Heart right ventricle (tissue), 16 donors: ENCODE measurements at regions not wholly inside any gene's neighbourhood (a gene's known extent, or its start where the extent isn't known, plus 50 kb on each side); places are given as distances from the start of the nearest gene placed in this dataset.

Source experiments
- ATAC-seq, 8 donors: fragments of 200-7000 bp; cut with Tn5 transposase; one replicate each; pipeline ENCODE4 v1.9.1; 2020; ENCODE audit warnings: mild to moderate bottlenecking in 8 of 8, moderate library complexity in 8 of 8, moderate number of reproducible peaks in 1 of 8
- DNase-seq, 2 donors: peaks; one replicate each; pipeline ENCODE4 v3.0.0-alpha.2; 2020
- H3K27ac ChIP-seq, 10 donors: fragments of 200-600 bp; sonication (generic) in 2 of 10; one replicate each; pipeline versions ENCODE4 v1.5.0 to v1.8.0; 2020 to 2022; ENCODE audit warnings: mild to moderate bottlenecking in 3 of 10
- H3K27me3 ChIP-seq, 7 donors: fragments of 200-600 bp; one replicate each; pipeline ENCODE4 v1.8.0; 2021 to 2022; ENCODE audit warnings: mild to moderate bottlenecking in 2 of 7
- H3K36me3 ChIP-seq, 9 donors: fragments of 200-600 bp; sonication (generic) in 1 of 9; one replicate each; pipeline versions ENCODE4 v1.5.0 to v1.8.0; 2020 to 2022; ENCODE audit warnings: mild to moderate bottlenecking in 2 of 9
- H3K4me1 ChIP-seq, 9 donors: fragments of 200-600 bp; sonication (generic) in 1 of 9; one replicate each; pipeline versions ENCODE4 v1.5.0 to v1.8.0; 2020 to 2022; ENCODE audit warnings: mild to moderate bottlenecking in 4 of 9
- H3K4me3 ChIP-seq, 10 donors: fragments of 200-600 bp; sonication (generic) in 2 of 10; one replicate each; pipeline versions ENCODE4 v1.5.0 to v1.8.0; 2020 to 2022; ENCODE audit warnings: mild to moderate bottlenecking in 7 of 10, moderate library complexity in 2 of 10
- H3K9me3 ChIP-seq, 11 donors: fragments of 200-600 bp in 10 of 11; sonication (generic) in 2 of 11; one replicate each; pipeline versions ENCODE4 v1.5.0 to v1.8.0; 2013 to 2022; ENCODE audit warnings: mild to moderate bottlenecking in 2 of 11, control low read depth in 1 of 11, moderate library complexity in 1 of 11
- WGBS, 2 donors: extraction: QIAGEN DNeasy Blood & Tissue Kit; methylation state at CpG; one replicate each; pipeline ENCODE4 v1.1.7; 2013; ENCODE audit warnings: inconsistent platforms in 1 of 2; 5-methylcytosine and 5-hydroxymethylcytosine counted together
- intact Hi-C, 10 donors: fragments of 100-400 bp; cut with DNase I; formaldehyde crosslinking; loops; one replicate each; pipeline versions ENCODE4 v1.11.1 to v1.14.2; 2022
- TF ChIP-seq, protein P1 (sequence below), 9 donors: fragments of 200-600 bp; sonication (generic) in 2 of 9; IDR thresholded peaks; one replicate each; pipeline versions ENCODE4 v1.5.0 to v1.8.0; 2021 to 2022; ENCODE audit warnings: antibody characterized with exemption in 9 of 9, mild to moderate bottlenecking in 5 of 9, moderate library complexity in 1 of 9
- donor health status: Arrhythmogenic right ventricular cardiomyopathy.
- donor health status: ischemic (EF 13 %, LVEDD 7.1; RV severe dilation, severe dysfunction).
- donor health status: healthy with polysubstance abuse.
- donor health status: DM: no; HTN: yes; CAD: no.
- donor health status: DM: no; HTN: no; CAD: no.
- donor health status: ischemic (EF 25% LVEDD 6.9; RV normal size, moderate dysfunction).
- donor health status: ischemic (EF 25% LVEDD 5.7; RV mildly dilated, moderate dysfunction).
- donor health status: healthy.
- donor health status: DM: yes; HTN: yes; CAD: no.
- donor health status: Ischemic cardiomyopathy.
- donor health status: ischemic (EF 35%, LVEDD 5.7; RV mildly dilated, moderate dysfunction).
- donor health status: nonischemic (EF 11% LVEDD 7.7; RV severe dilation, severe dysfunction).
- donor health status: DM: yes; HTN: yes; CAD: no.
- donor health status: PGD.
- donor health status: ischemic (EF 29% LVEDD 5.4; RV normal size, mild dysfunction).
- donor health status: nonischemic (EF 23%, LVEDD 6.1; RV moderate dilation, normal function).

DNA sequence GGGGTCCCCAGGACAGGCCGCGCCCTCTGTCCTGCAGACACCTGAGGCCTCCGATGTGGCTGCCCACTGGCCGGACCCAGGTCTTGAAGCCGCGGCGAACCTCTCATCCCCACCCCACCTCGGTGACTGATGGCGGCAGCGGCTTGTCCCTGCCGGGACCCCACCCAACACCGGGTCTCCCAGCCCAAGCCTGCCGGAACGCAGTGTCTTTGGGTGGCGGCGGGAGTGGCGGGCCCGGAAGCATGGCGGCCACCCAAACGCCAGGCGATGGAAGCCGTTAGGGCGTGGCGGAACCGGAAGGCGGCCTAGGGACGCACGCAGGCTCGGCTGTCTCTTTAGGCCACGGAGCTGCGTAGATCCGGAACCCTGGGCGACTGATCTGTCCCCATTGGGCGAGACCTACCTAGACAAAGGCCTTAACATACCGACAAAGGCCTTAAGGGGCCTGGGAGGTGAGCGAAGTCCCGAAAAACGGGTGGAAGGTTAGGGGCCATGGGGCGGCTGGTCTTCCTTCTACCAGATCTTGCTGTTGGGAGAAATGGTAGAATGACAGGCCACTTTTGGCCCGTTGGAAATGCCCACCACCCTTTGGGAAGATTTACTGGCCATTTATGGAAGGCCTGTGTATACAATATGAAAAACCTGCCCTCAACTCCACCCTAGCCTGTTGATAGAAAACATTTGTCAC is 94.6 kb upstream of the SMC2 start:
- TF ChIP-seq, protein P1, sequence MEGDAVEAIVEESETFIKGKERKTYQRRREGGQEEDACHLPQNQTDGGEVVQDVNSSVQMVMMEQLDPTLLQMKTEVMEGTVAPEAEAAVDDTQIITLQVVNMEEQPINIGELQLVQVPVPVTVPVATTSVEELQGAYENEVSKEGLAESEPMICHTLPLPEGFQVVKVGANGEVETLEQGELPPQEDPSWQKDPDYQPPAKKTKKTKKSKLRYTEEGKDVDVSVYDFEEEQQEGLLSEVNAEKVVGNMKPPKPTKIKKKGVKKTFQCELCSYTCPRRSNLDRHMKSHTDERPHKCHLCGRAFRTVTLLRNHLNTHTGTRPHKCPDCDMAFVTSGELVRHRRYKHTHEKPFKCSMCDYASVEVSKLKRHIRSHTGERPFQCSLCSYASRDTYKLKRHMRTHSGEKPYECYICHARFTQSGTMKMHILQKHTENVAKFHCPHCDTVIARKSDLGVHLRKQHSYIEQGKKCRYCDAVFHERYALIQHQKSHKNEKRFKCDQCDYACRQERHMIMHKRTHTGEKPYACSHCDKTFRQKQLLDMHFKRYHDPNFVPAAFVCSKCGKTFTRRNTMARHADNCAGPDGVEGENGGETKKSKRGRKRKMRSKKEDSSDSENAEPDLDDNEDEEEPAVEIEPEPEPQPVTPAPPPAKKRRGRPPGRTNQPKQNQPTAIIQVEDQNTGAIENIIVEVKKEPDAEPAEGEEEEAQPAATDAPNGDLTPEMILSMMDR (IDR thresholded peaks at IDR 0.05) = no peak
- ATAC-seq (no peak), DNase-seq (peak in 1 of 2 donors; percentile 4)
- Histone ChIP-seq H3K36me3 (no peaks in the 10 kb centered on the region), H3K4me1 (no peaks in the 10 kb centered on the region), H3K4me3 (no peak overlapping the region), H3K27me3 (peaks cover 0 to 5% (median 0%) of the 10 kb centered on the region in 7 donors), H3K9me3 (no peaks in the 10 kb centered on the region), H3K27ac (no peak overlapping the region)
- intact Hi-C loops = no loop called here
- 95 to 96% methylated on average over 34 to 40 of the region's 40 CpGs for WGBS, 2 donors

DNA sequence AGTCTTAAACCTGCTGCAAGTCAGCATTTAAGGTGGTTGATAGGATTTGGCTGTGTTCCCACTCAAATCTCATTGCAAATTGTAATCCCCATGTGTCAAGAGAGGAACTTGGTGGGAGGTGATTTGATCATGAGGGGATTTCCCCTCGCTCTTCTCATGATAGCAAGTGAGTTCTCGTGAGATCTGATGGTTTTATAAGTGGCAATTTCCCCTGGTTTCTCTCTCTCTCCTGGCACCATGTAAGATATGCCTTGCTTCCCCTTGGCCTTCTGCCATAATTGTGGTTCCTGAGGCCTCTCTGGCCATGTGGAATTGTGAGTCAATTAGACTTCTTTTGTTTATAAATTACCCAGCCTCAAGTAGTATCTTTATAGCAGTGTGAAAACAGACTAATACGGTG is 84.3 kb upstream of the SMC2 start:
- Histone ChIP-seq H3K27ac (no peak overlapping the region), H3K27me3 (no peaks in the 10 kb centered on the region), H3K4me3 (no peak overlapping the region), H3K4me1 (no peaks in the 10 kb centered on the region), H3K9me3 (no peaks in the 10 kb centered on the region), H3K36me3 (no peaks in the 10 kb centered on the region)
- WGBS, 2 donors = 33 to 51% methylated on average over 3 of the region's 3 CpGs
- ATAC-seq (no peak), DNase-seq (no peak)
- intact Hi-C loops = no loop called here
- TF ChIP-seq, protein P1 (IDR thresholded peaks at IDR 0.05) = no peak

DNA sequence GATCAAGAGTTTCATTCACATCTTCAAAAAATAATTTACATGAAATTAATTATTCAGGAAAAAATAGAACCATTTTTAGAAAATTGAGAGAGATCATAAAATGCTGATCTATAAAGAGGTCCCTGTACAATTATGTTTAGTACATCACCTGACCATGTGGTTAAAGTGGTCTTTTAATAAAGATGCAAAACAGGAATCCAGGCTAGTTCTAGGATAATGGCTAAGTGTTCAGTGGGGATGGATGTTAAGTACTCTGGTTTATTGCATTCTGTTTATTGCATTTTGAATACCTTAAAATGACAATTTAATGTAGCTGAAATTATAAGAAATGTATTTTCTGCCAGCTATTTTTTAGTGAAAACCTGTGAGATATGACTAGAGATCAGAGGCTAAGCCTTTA is 72.0 kb upstream of the SMC2 start:
- H3K9me3 ChIP-seq = no peaks in the 10 kb centered on the region
- no peaks in the 10 kb centered on the region for H3K27me3 ChIP-seq
- no peak for DNase-seq
- H3K4me3 ChIP-seq = no peak overlapping the region
- intact Hi-C loops = loop anchor here in 1 of 10 donors (10.0 kb wide), 1 partner anchor 363 kb away; no protein-coding TSS in a partner anchor
- TF ChIP-seq, protein P1 (IDR thresholded peaks at IDR 0.05) = no peak
- no peak for ATAC-seq
- no peaks in the 10 kb centered on the region for H3K4me1 ChIP-seq
- no peak overlapping the region for H3K27ac ChIP-seq
- H3K36me3 ChIP-seq = no peaks in the 10 kb centered on the region

- no peaks in the 10 kb centered on the region for H3K9me3 ChIP-seq
- ATAC-seq (no peak), DNase-seq (no peak)
- WGBS, 2 donors = 88 to 98% methylated on average over 2 of the region's 2 CpGs
- TF ChIP-seq, protein P1 (IDR thresholded peaks at IDR 0.05) = no peak
- H3K36me3 ChIP-seq = no peaks in the 10 kb centered on the region
- intact Hi-C loops = loop anchor here in 2 of 10 donors (5.0 to 10.0 kb wide), 2 partner anchors 360 to 362 kb away; no protein-coding TSS in a partner anchor
- H3K27me3 ChIP-seq = no peaks in the 10 kb centered on the region
- no peaks in the 10 kb centered on the region for H3K4me1 ChIP-seq
- H3K4me3 ChIP-seq = no peak overlapping the region
- no peak overlapping the region for H3K27ac ChIP-seq
These were observed 69.0 kb upstream of the SMC2 start for GRCh38 chr9:104025104-104025503.
